ENCODE measurements at regions not wholly inside any gene's neighbourhood (a gene's known extent, or its start where the extent isn't known, plus 50 kb on each side); places are given as distances from the start of the nearest gene placed in this dataset.
"Not testable (repeated sequence)": the region's sequence is repeated elsewhere in the genome, so short reads cannot be mapped to it uniquely, and the experiment has no call there.

- no peak for DNase-seq (ENCODE audit: low spot score)
- Mint-ChIP-seq H3K27ac (no peak overlapping the region), H3K36me3 (ENCODE audit: low read depth) (no peaks in the 10 kb centered on the region), H3K4me3 (no peak overlapping the region), H3K27me3 (ENCODE audit: low read depth) (no peaks in the 10 kb centered on the region), H3K4me1 (ENCODE audit: low read depth) (no peaks in the 10 kb centered on the region), H3K9me3 (peaks cover 9% of the 10 kb centered on the region)
Observed at GRCh38 chr5:18566671-18567070, 932.4 kb downstream of the TAF11L14 start.

- Mint-ChIP-seq H3K27ac (no peak overlapping the region), H3K36me3 (ENCODE audit: low read depth) (no peaks in the 10 kb centered on the region), H3K27me3 (ENCODE audit: low read depth) (no peaks in the 10 kb centered on the region), H3K9me3 (peaks cover 3% of the 10 kb centered on the region), H3K4me1 (ENCODE audit: low read depth) (no peaks in the 10 kb centered on the region), H3K4me3 (no peak overlapping the region)
- DNase-seq (ENCODE audit: low spot score) = no peak
Observed at GRCh38 chr5:18576586-18576985, 942.3 kb downstream of the TAF11L14 start.

- DNase-seq (ENCODE audit: low spot score) = no peak
- Mint-ChIP-seq H3K36me3 (ENCODE audit: low read depth) (no peaks in the 10 kb centered on the region), H3K27ac (no peak overlapping the region), H3K4me3 (no peak overlapping the region), H3K27me3 (ENCODE audit: low read depth) (no peaks in the 10 kb centered on the region), H3K9me3 (peaks cover 7% of the 10 kb centered on the region), H3K4me1 (ENCODE audit: low read depth) (no peaks in the 10 kb centered on the region)
Observed at GRCh38 chr5:18601185-18601584, 966.9 kb downstream of the TAF11L14 start.

DNA sequence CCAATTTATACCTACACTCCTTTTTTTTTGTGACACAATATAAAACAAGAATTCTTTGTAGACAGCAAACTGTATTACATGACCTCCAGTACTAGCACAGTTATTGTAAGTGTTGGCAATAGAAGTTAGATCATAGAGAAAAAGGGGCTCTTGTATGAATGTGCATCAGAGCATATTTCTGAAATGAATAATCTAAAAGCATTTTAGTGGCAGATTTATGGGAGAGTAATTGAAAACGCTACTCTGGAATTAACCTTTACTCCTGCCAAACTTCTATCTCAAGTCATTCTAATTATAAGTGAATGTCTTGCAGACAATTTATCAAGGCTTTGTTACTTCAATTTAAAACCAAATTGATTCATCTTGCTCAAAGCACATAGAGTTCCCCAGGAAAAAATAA lies 968.1 kb downstream of the TAF11L14 start:
- Mint-ChIP-seq H3K9me3 (no peaks in the 10 kb centered on the region), H3K27me3 (ENCODE audit: low read depth) (no peaks in the 10 kb centered on the region), H3K4me3 (no peak overlapping the region), H3K4me1 (ENCODE audit: low read depth) (no peaks in the 10 kb centered on the region), H3K36me3 (ENCODE audit: low read depth) (no peaks in the 10 kb centered on the region), H3K27ac (no peak overlapping the region)
- no peak for DNase-seq (ENCODE audit: low spot score)

DNA sequence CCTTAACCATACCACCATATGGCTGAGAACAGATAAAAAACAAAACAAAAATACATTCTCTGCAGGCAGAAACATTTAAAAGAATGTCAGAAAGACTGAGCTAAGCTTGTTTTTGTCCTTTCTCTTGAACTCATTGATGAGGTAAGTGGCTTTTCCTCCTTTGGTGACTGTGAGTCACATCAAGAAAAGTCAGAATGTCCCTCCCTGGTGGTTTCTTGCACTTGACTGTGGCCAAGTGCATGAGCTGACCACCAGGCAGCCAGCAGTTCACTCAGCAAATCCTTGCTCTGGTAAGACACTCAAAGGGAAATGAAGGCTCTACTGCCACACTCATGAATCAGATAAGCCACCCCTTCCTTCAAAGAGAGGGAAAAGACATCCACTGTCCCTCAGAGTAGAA lies 970.9 kb downstream of the TAF11L14 start:
- H3K27me3 Mint-ChIP-seq (ENCODE audit: low read depth) = no peaks in the 10 kb centered on the region
- H3K9me3 Mint-ChIP-seq = no peaks in the 10 kb centered on the region
- no peaks in the 10 kb centered on the region for H3K4me1 Mint-ChIP-seq (ENCODE audit: low read depth)
- no peak overlapping the region for H3K4me3 Mint-ChIP-seq
- no peak overlapping the region for H3K27ac Mint-ChIP-seq
- H3K36me3 Mint-ChIP-seq (ENCODE audit: low read depth) = no peaks in the 10 kb centered on the region
- DNase-seq (ENCODE audit: low spot score) = no peak

DNA sequence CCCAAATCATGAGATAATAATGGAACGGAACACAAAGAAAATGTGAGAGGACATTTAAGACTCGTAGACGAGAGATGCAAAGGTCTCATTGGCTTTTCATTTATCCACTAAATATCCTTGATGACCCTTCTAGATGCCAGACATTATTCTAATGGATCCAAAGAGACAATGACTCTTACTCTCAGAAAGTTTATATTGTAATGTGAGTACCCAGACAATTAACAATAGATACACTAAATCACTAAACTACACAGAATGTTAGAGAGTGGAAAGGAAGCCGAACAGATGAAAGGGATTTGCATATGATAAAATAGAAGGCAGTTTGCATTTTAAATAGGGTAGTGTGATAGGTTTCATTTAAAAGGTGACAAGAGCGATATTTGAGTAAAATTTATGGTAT lies 973.3 kb downstream of the TAF11L14 start:
- H3K27ac Mint-ChIP-seq = no peak overlapping the region
- no peaks in the 10 kb centered on the region for H3K9me3 Mint-ChIP-seq
- no peak overlapping the region for H3K4me3 Mint-ChIP-seq
- H3K27me3 Mint-ChIP-seq (ENCODE audit: low read depth) = no peaks in the 10 kb centered on the region
- no peak for DNase-seq (ENCODE audit: low spot score)
- no peaks in the 10 kb centered on the region for H3K36me3 Mint-ChIP-seq (ENCODE audit: low read depth)
- H3K4me1 Mint-ChIP-seq (ENCODE audit: low read depth) = no peaks in the 10 kb centered on the region

GRCh38 chr5:18617191-18617590 lies 982.9 kb downstream of the TAF11L14 start:
- H3K27ac Mint-ChIP-seq; H3K36me3 Mint-ChIP-seq (ENCODE audit: low read depth); H3K4me3 Mint-ChIP-seq; H3K4me1 Mint-ChIP-seq (ENCODE audit: low read depth); DNase-seq (ENCODE audit: low spot score); H3K27me3 Mint-ChIP-seq (ENCODE audit: low read depth): not testable (repeated sequence)
- H3K9me3 Mint-ChIP-seq = peaks cover 28% of the 10 kb centered on the region

DNA sequence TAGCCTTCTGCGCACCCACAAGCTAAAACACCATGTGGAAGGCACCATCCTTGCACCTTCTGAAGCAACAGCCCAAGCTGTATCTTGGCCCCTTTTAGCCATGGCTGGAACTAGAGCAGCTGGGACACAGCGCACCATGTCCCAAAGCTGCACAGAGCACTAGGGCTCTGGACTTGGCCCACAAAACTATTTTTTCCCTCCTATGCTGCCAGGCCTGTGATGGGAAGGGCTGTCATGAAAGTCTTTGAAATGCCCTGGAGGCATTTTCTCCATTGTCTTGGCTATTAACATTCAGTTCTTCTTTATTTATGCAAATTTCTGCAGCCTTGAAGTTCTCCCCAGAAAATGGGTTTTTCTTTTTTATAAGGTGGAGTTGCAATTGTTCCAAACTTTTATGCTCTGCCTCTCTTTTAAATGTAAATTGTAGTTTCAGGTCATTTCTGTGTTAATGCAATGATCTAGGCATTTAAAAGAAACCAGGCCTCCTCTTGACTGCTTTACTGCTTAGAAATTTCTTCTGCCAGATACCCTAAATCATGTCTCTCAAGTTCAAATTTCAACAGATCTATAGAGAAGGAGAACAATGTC lies 996.3 kb downstream of the TAF11L14 start:
- Mint-ChIP-seq H3K9me3 (peaks cover 10% of the 10 kb centered on the region), H3K4me3 (no peak overlapping the region), H3K4me1 (ENCODE audit: low read depth) (no peaks in the 10 kb centered on the region), H3K27ac (no peak overlapping the region), H3K27me3 (ENCODE audit: low read depth) (no peaks in the 10 kb centered on the region), H3K36me3 (ENCODE audit: low read depth) (no peaks in the 10 kb centered on the region)
- DNase-seq (ENCODE audit: low spot score) = no peak

DNA sequence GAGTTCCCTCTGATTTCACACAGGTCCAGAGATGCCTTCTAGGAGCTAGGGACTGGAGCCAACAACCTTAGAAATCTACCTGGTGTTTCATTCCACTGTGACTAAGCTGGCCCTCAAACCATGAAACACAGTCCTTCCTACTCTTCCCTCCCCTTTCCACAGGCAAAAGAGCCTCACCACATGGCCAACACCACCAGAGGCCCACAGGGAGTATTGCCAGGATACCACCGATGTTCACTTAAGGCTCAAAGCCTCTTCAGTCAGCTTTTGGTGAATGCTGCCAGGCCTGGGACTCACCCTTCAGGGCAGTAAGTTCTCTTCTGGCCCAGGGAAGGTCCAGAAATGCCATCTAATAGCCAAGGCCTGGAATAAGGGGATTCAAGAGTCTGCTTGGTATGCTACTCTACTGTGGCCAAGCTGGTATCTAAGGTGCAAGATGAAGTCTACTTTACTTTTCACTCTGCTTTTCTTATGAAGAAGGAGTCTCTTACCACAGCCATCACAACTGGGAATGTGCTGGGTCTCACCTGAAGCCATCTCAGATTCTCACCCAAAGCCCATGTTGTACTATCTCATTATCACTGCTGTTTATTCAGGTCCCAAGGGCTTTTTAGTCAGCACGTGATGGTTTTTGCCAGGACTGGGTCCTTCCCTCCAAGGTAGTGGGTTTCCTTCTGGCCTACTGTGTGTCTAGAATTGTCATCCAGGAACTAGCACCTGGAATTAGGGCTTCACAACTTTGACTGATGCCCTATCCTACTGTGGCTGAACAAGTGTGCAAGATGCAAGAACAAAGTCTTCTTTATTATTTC lies 1018.4 kb downstream of the TAF11L14 start:
- DNase-seq (ENCODE audit: low spot score) = no peak
- H3K27ac Mint-ChIP-seq = no peak overlapping the region
- H3K27me3 Mint-ChIP-seq (ENCODE audit: low read depth) = no peaks in the 10 kb centered on the region
- H3K9me3 Mint-ChIP-seq = peaks cover 20% of the 10 kb centered on the region
- H3K4me1 Mint-ChIP-seq (ENCODE audit: low read depth) = no peaks in the 10 kb centered on the region
- no peaks in the 10 kb centered on the region for H3K36me3 Mint-ChIP-seq (ENCODE audit: low read depth)
- no peak overlapping the region for H3K4me3 Mint-ChIP-seq

- H3K4me3 Mint-ChIP-seq = no peak overlapping the region
- DNase-seq (ENCODE audit: low spot score) = no peak
- no peaks in the 10 kb centered on the region for H3K36me3 Mint-ChIP-seq (ENCODE audit: low read depth)
- H3K27ac Mint-ChIP-seq = no peak overlapping the region
- no peaks in the 10 kb centered on the region for H3K27me3 Mint-ChIP-seq (ENCODE audit: low read depth)
- no peaks in the 10 kb centered on the region for H3K4me1 Mint-ChIP-seq (ENCODE audit: low read depth)
- H3K9me3 Mint-ChIP-seq = peaks cover 19% of the 10 kb centered on the region
Observed at GRCh38 chr5:18653216-18653752, 1019.0 kb downstream of the TAF11L14 start.

GRCh38 chr5:18660511-18660910 lies 1026.3 kb downstream of the TAF11L14 start:
- H3K9me3 Mint-ChIP-seq = no peaks in the 10 kb centered on the region
- DNase-seq (ENCODE audit: low spot score) = no peak
- H3K27ac Mint-ChIP-seq = no peak overlapping the region
- H3K36me3 Mint-ChIP-seq (ENCODE audit: low read depth) = no peaks in the 10 kb centered on the region
- H3K4me3 Mint-ChIP-seq = no peak overlapping the region
- H3K4me1 Mint-ChIP-seq (ENCODE audit: low read depth) = no peaks in the 10 kb centered on the region
- no peaks in the 10 kb centered on the region for H3K27me3 Mint-ChIP-seq (ENCODE audit: low read depth)

DNA sequence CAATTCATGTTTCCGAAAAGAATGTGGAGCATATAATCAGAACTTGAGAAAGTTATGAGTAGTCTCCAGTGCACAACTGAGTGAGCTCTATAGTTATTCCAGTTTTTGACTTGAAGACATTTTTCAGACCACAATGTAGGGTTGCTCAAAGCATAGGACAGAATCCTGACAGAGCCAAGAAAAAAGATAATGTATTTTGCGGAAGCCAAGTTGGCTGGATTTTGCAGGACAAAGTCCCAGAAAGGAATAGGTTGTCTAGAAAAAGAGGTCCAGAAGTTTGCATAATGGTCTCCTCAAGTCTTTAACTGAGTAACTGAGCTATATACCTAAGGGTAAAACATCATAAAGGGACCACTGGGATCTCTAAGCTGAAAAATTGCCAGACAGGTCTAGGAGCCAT lies 1028.0 kb downstream of the TAF11L14 start:
- H3K4me1 Mint-ChIP-seq (ENCODE audit: low read depth) = no peaks in the 10 kb centered on the region
- no peak overlapping the region for H3K4me3 Mint-ChIP-seq
- DNase-seq (ENCODE audit: low spot score) = no peak

DNA sequence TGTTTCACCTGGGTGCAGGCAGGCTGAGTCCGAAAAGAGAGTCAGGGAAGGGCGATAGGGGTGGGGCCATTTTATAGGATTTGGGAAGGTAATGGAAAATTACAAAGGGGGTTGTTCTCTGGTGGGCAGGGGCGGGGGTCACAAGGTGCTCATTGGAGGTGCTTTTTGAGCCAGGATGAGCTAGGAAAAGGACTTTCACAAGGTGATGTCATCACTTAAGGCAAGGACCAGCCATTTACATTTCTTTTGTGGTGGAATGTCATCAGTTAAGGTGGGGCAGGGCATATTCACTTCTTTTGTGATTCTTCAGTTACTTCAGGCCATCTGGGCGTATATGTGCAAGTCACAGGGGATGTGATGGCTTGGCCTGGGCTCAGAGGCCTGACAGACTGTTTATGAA lies 1040.0 kb downstream of the TAF11L14 start:
- DNase-seq (ENCODE audit: low spot score); H3K9me3 Mint-ChIP-seq; H3K27me3 Mint-ChIP-seq (ENCODE audit: low read depth): not testable (repeated sequence)

More for the DNA sequence above, 1028.0 kb downstream of the TAF11L14 start:
- H3K27ac Mint-ChIP-seq = no peak overlapping the region
- no peaks in the 10 kb centered on the region for H3K9me3 Mint-ChIP-seq
- H3K27me3 Mint-ChIP-seq (ENCODE audit: low read depth) = no peaks in the 10 kb centered on the region
- no peaks in the 10 kb centered on the region for H3K36me3 Mint-ChIP-seq (ENCODE audit: low read depth)

DNA sequence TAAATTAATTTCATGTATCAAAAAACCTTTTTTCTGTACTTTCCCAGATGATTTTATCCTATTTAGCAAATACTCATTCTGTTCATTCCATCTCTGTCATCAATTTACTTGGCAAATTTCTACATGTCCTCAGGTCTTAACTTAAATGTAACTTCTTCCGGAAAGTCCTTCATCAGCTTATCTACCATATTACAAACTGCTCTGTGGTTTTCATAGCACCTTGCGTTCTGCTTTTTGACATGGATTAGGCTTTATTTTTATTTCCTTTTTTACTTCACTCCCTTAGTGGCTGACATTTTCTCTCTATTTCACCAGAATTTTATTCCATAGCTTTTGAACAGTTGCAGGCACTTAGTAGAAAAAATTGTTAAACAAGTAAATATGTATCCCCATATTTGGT lies 1040.8 kb downstream of the TAF11L14 start:
- no peaks in the 10 kb centered on the region for H3K27me3 Mint-ChIP-seq (ENCODE audit: low read depth)
- DNase-seq (ENCODE audit: low spot score) = no peak
- no peak overlapping the region for H3K27ac Mint-ChIP-seq

More for the DNA sequence above, 1040.0 kb downstream of the TAF11L14 start:
- H3K36me3 Mint-ChIP-seq (ENCODE audit: low read depth); H3K27ac Mint-ChIP-seq; H3K4me1 Mint-ChIP-seq (ENCODE audit: low read depth); H3K4me3 Mint-ChIP-seq: not testable (repeated sequence)

More for the DNA sequence above, 1040.8 kb downstream of the TAF11L14 start:
- H3K36me3 Mint-ChIP-seq (ENCODE audit: low read depth) = no peaks in the 10 kb centered on the region
- no peaks in the 10 kb centered on the region for H3K4me1 Mint-ChIP-seq (ENCODE audit: low read depth)
- H3K9me3 Mint-ChIP-seq = no peaks in the 10 kb centered on the region
- no peak overlapping the region for H3K4me3 Mint-ChIP-seq

Data from T-helper 2 cell treated with Interferon-gamma antibody and Interleukin-4, amounts not matched to agents 5 μg/mL and 100 μg/mL, for 36 hours (primary cell).